Gastrocnemius medialis (tissue), 4 donors: ENCODE measurements at regions not wholly inside any gene's neighbourhood (a gene's known extent, or its start where the extent isn't known, plus 50 kb on each side); places are given as distances from the start of the nearest gene placed in this dataset.

Experiments used
- CTCF ChIP-seq, 5 experiments: fragments of 450-650 bp in 3 of 5; fragments of 200-600 bp in 2 of 5; sonication (generic) in 2 of 5; IDR thresholded peaks in 4 of 5; conservative IDR thresholded peaks in 1 of 5; 1 replicate in 4 of 5; 2 replicates in 1 of 5; pipeline ENCODE4 v1.5.1; 2016 to 2019; ENCODE audit warnings: antibody characterized with exemption in 5 of 5, mild to moderate bottlenecking in 3 of 5, moderate library complexity in 3 of 5
- POLR2A ChIP-seq, 2 donors: fragments of 450-650 bp; IDR thresholded peaks; one replicate each; pipeline ENCODE4 v1.6.1; 2017; ENCODE audit warnings: antibody characterized with exemption in 2 of 2, mild to moderate bottlenecking in 2 of 2, moderate library complexity in 2 of 2

GRCh38 chr6:168964138-168964835 lies 289.4 kb downstream of the THBS2 start:
- TF ChIP-seq CTCF (IDR thresholded peaks at IDR 0.05 in 4 of 5, conservative IDR thresholded peaks at IDR 0.05 in 1 of 5) (no peak), POLR2A (IDR thresholded peaks at IDR 0.05) (no peak)
